WERI-Rb-1 (cell line): ENCODE measurements at regions not wholly inside any gene's neighbourhood (a gene's known extent, or its start where the extent isn't known, plus 50 kb on each side); places are given as distances from the start of the nearest gene placed in this dataset.

Experiments used
- DNase-seq: peaks from one replicate; pipeline ENCODE4 v3.0.0-alpha.2; 2020
- H3K27ac ChIP-seq: fragments of 250-450 bp; sonication (Bioruptor Pico); 2 replicates; pipeline ENCODE4 v1.5.1; 2020; ENCODE audit warnings: mild to moderate bottlenecking, moderate library complexity
- H3K27me3 ChIP-seq: fragments of 250-450 bp; sonication (Bioruptor Pico); 2 replicates; pipeline ENCODE4 v1.5.1; 2021; ENCODE audit warnings: mild to moderate bottlenecking, low read depth, moderate library complexity; ENCODE audit not compliant: insufficient read depth, severe bottlenecking
- H3K36me3 ChIP-seq: fragments of 250-450 bp; sonication (Bioruptor Pico); 2 replicates; pipeline ENCODE4 v1.5.1; 2020; ENCODE audit warnings: mild to moderate bottlenecking, moderate library complexity
- H3K4me3 ChIP-seq: 2 replicates; pipeline ENCODE4 v1.5.1; 2011; ENCODE audit warnings: low read depth, mild to moderate bottlenecking, control low read depth, low read length
- H3K9me3 ChIP-seq: fragments of 250-450 bp; sonication (Bioruptor Pico); 2 replicates; pipeline ENCODE4 v1.5.1; 2021; ENCODE audit warnings: mild to moderate bottlenecking, moderate library complexity; ENCODE audit not compliant: severe bottlenecking
- CTCF ChIP-seq: IDR thresholded peaks from 2 replicates; pipeline ENCODE4 v1.5.1; 2011; ENCODE audit warnings: low read depth, mild to moderate bottlenecking, control low read depth, inconsistent platforms, low read length

DNA sequence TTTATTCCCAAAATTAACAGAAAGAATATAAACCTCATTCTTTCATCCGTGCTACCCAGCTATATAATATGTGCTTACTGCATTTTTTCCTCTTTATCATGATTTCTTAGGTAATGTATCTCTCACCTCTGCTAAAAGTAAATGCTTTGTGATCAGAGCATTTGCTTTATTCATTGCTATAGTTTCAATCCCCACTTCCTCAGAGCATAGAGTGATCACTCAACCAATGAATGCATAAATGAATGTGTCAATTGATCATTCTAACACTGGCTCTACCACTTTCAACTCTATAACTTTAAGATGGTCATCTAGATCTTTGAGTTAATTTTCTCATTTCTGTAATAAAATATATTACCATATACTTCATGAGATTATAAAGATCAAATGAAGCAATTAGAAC, 719.2 kb downstream of the CETN3 start:
- Histone ChIP-seq H3K27ac (no peak overlapping the region), H3K4me3 (no peak overlapping the region), H3K27me3 (no peaks in the 10 kb centered on the region), H3K9me3 (no peaks in the 10 kb centered on the region), H3K36me3 (no peaks in the 10 kb centered on the region)
- DNase-seq, result no peak
- no peak for TF ChIP-seq CTCF

- no peak overlapping the region for H3K27ac ChIP-seq
- H3K36me3 ChIP-seq, result no peaks in the 10 kb centered on the region
- no peaks in the 10 kb centered on the region for H3K9me3 ChIP-seq
- TF ChIP-seq CTCF, result no peak
- no peak for DNase-seq
- H3K27me3 ChIP-seq, result no peaks in the 10 kb centered on the region
- no peak overlapping the region for H3K4me3 ChIP-seq
These were observed 723.3 kb downstream of the CETN3 start for GRCh38 chr5:89686081-89686765.

DNA sequence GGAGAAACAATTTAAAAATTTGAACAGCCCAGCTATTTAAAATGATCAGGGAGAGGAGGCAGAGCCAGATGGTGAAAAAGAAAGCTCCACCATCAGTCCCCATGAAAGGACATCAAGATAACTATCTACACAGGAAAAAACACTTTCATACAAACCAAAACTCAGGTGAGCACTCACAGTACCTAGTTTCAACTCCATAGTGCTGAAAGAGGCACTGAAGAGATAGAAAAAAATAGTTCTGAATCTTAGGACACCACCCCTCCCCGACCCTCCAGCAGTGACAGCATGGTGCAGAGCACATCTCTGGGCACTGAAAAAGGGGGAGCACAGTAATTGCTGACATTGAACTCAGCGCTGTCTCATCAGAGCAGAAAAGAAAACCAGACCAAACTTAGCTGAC, 732.9 kb downstream of the CETN3 start:
- Histone ChIP-seq H3K27me3 (no peaks in the 10 kb centered on the region), H3K36me3 (no peaks in the 10 kb centered on the region), H3K4me3 (no peak overlapping the region), H3K27ac (no peak overlapping the region), H3K9me3 (no peaks in the 10 kb centered on the region)
- no peak for DNase-seq
- no peak for TF ChIP-seq CTCF

DNA sequence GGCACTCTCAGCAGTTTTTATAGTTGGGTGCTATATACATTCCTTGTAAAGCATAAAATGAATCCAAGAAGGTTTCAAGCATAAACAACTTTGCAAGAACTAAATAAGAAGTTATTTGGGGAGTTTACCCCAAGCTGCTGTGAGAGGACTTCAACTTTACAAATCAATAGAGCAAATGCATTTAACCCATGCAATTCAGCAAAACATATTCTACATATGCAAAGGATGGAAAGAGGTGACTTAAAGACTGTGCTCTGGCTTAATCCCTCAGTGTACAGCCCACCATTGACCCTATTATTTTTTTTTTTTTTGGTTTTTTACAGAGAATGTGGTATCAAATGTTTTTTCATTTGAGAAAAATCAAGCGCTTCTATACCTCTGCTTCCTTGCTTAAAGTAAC, 736.5 kb downstream of the CETN3 start:
- H3K27me3 ChIP-seq, result no peaks in the 10 kb centered on the region
- TF ChIP-seq CTCF, result no peak
- no peak overlapping the region for H3K27ac ChIP-seq
- no peaks in the 10 kb centered on the region for H3K9me3 ChIP-seq
- H3K4me3 ChIP-seq, result no peak overlapping the region
- H3K36me3 ChIP-seq, result no peaks in the 10 kb centered on the region
- no peak for DNase-seq

DNA sequence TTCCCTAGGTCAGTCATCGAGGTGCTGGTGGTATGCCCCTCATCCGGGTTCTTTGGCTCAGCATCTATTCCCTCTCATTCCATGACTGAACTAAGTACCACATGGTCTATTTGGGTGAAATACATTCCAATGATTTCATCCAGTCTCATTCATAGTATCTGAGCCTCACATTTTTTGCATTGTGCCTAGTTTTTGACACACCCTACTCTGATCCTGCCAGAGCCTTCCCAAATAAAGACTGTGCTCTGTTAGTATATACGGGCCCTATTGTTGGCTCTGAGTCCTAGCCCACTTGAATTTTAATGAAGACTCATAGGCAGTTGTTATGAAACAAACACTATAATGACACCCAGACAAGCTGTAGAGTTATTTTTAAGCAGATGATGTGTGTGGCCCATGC, 740.7 kb downstream of the CETN3 start:
- H3K4me3 ChIP-seq, result no peak overlapping the region
- no peak for DNase-seq
- H3K27ac ChIP-seq, result no peak overlapping the region

More for the DNA sequence above, 740.7 kb downstream of the CETN3 start:
- Histone ChIP-seq H3K36me3 (no peaks in the 10 kb centered on the region), H3K27me3 (no peaks in the 10 kb centered on the region), H3K9me3 (no peaks in the 10 kb centered on the region)
- no peak for TF ChIP-seq CTCF
